ENCODE measurements at regions not wholly inside any gene's neighbourhood (a gene's known extent, or its start where the extent isn't known, plus 50 kb on each side); places are given as distances from the start of the nearest gene placed in this dataset.

- TF ChIP-seq CTCF (IDR thresholded peaks at IDR 0.05), result peak; percentile 85
- TF ChIP-seq TEAD4 (IDR thresholded peaks at IDR 0.05; ENCODE audit: borderline replicate concordance, insufficient read depth), result 0 out of 2 replicates have a peak, but pooled peaks have one; percentile 29
- TF ChIP-seq ZBTB33 (IDR thresholded peaks at IDR 0.05; ENCODE audit: borderline replicate concordance, low read depth), result no peak
- TF ChIP-seq MXI1 (IDR thresholded peaks at IDR 0.05; ENCODE audit: low read depth, low read length), result peak; percentile 66; the same call in 1 of the 2 replicates
- 0 out of 2 replicates have a peak, but pooled peaks have one; percentile 14 for TF ChIP-seq POLR2AphosphoS5 (IDR thresholded peaks at IDR 0.05; ENCODE audit: low read depth, low read length)
- TF ChIP-seq USF2 (IDR thresholded peaks at IDR 0.05; ENCODE audit: borderline replicate concordance, low read depth, low read length), result no peak
These were observed 418.3 kb downstream of the OTOL1 start for GRCh38 chr3:161914703-161915417.
